HL-60 (cell line): ENCODE measurements at regions not wholly inside any gene's neighbourhood (a gene's known extent, or its start where the extent isn't known, plus 50 kb on each side); places are given as distances from the start of the nearest gene placed in this dataset.

ENCODE experiments used
- DNase-seq, 2 experiments: peaks; one replicate each; pipeline ENCODE4 v3.0.0-alpha.2; 2010 to 2020; ENCODE audit warnings: low read depth in 1 of 2, low spot score in 1 of 2
- H3K27ac ChIP-seq: fragments of 250-450 bp; sonication (Bioruptor Pico); replicated peaks from 2 replicates; pipeline ENCODE4 v1.5.1; 2020; ENCODE audit warnings: mild to moderate bottlenecking, moderate library complexity
- H3K27me3 ChIP-seq: fragments of 250-450 bp; sonication (Bioruptor Pico); 2 replicates; pipeline ENCODE4 v1.5.1; 2021; ENCODE audit warnings: mild to moderate bottlenecking, moderate library complexity; ENCODE audit not compliant: insufficient read depth, poor library complexity, severe bottlenecking
- H3K4me3 ChIP-seq: replicated peaks from 2 replicates; pipeline ENCODE4 v1.5.1; 2011; ENCODE audit warnings: mild to moderate bottlenecking, control low read depth, low read length; ENCODE audit not compliant: insufficient read depth
- GABPA ChIP-seq: IDR thresholded peaks from 2 replicates; pipeline ENCODE4 v1.6.1; 2012; ENCODE audit warnings: low read depth
- POLR2AphosphoS5 ChIP-seq: IDR thresholded peaks from 2 replicates; pipeline ENCODE4 v1.6.1; 2012; ENCODE audit warnings: low read depth
- SPI1 ChIP-seq: IDR thresholded peaks from 2 replicates; pipeline ENCODE4 v1.6.1; 2012; ENCODE audit warnings: low read depth, mild to moderate bottlenecking, borderline replicate concordance
- TF ChIP-seq, protein P1 (sequence below): IDR thresholded peaks from one replicate; pipeline ENCODE4 v1.5.1; 2011; ENCODE audit warnings: low read length, control low read depth, inconsistent platforms; ENCODE audit not compliant: insufficient read depth
- TF ChIP-seq, protein P2 (sequence below): IDR thresholded peaks from 2 replicates; pipeline ENCODE4 v1.6.1; 2012; ENCODE audit warnings: low read depth; ENCODE audit not compliant: insufficient replicate concordance

DNA sequence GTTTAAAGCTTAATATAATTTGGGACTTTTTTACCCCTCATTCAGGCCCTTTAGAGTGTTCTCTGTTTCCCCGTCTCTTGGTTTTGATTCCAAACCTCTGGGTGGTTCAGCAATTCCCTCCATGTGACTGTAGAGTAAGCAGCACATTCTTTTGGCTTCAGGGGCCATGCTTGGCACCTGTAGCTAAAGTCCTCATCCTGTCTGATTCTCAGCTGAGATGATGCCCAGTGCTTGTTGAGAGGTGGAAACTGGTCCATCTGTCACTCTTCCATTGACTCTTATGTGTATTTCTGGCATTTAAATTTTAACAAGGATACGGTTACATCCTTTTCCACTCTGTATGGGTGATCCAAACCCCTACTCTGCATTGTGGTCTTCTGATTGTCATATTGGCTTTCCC, 127.1 kb downstream of the DIO2 start:
- Histone ChIP-seq H3K27ac (no peak overlapping the region), H3K4me3 (no peak overlapping the region), H3K27me3 (no peaks in the 10 kb centered on the region)
- TF ChIP-seq POLR2AphosphoS5 (no peak), GABPA (no peak), SPI1 (no peak)
- TF ChIP-seq, protein P1, sequence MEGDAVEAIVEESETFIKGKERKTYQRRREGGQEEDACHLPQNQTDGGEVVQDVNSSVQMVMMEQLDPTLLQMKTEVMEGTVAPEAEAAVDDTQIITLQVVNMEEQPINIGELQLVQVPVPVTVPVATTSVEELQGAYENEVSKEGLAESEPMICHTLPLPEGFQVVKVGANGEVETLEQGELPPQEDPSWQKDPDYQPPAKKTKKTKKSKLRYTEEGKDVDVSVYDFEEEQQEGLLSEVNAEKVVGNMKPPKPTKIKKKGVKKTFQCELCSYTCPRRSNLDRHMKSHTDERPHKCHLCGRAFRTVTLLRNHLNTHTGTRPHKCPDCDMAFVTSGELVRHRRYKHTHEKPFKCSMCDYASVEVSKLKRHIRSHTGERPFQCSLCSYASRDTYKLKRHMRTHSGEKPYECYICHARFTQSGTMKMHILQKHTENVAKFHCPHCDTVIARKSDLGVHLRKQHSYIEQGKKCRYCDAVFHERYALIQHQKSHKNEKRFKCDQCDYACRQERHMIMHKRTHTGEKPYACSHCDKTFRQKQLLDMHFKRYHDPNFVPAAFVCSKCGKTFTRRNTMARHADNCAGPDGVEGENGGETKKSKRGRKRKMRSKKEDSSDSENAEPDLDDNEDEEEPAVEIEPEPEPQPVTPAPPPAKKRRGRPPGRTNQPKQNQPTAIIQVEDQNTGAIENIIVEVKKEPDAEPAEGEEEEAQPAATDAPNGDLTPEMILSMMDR = no peak
- TF ChIP-seq, protein P2, sequence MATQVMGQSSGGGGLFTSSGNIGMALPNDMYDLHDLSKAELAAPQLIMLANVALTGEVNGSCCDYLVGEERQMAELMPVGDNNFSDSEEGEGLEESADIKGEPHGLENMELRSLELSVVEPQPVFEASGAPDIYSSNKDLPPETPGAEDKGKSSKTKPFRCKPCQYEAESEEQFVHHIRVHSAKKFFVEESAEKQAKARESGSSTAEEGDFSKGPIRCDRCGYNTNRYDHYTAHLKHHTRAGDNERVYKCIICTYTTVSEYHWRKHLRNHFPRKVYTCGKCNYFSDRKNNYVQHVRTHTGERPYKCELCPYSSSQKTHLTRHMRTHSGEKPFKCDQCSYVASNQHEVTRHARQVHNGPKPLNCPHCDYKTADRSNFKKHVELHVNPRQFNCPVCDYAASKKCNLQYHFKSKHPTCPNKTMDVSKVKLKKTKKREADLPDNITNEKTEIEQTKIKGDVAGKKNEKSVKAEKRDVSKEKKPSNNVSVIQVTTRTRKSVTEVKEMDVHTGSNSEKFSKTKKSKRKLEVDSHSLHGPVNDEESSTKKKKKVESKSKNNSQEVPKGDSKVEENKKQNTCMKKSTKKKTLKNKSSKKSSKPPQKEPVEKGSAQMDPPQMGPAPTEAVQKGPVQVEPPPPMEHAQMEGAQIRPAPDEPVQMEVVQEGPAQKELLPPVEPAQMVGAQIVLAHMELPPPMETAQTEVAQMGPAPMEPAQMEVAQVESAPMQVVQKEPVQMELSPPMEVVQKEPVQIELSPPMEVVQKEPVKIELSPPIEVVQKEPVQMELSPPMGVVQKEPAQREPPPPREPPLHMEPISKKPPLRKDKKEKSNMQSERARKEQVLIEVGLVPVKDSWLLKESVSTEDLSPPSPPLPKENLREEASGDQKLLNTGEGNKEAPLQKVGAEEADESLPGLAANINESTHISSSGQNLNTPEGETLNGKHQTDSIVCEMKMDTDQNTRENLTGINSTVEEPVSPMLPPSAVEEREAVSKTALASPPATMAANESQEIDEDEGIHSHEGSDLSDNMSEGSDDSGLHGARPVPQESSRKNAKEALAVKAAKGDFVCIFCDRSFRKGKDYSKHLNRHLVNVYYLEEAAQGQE = no peak
- DNase-seq = no peak

DNA sequence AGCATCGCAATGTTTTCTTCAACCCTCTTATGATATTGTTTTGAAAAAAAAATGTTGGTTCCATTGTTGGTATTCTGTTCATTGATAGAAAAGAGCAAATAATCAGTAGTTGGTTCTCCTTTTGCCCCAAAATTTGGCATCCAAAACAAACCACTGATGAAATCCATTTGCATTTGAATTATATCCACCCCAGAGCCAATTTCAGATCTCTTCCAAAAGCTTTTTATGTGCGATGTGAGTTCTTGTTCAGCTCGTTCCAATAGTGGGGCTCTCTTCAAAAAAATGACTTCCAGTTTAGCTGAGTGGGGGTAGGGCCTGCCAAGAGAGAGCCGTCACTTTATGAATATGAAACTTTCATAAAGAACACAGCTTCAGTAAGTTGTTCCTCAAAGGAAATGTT, 130.7 kb downstream of the DIO2 start:
- Histone ChIP-seq H3K27me3 (no peaks in the 10 kb centered on the region), H3K4me3 (no peak overlapping the region), H3K27ac (no peak overlapping the region)
- TF ChIP-seq POLR2AphosphoS5 (no peak), SPI1 (no peak)
- DNase-seq = no peak

DNA sequence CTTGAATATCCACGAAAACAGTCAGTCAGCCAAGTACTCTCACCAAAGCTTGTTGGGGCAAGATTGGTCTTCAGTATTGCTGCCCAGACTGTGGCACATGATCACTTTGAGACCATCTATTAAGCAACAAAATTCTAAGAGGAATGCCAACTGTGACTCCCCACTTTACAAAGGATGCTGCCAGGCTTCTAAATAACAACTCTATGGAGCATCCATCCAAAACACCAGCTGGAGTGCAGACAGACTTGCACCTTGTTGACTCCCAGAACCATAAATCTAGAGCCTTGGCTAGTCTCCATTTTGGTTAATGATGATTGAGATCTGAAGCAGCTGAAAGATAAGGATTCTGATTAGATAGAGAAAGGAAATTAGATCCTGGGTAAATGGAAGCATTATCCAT, 132.8 kb downstream of the DIO2 start:
- Histone ChIP-seq H3K27ac (no peak overlapping the region), H3K27me3 (no peaks in the 10 kb centered on the region), H3K4me3 (no peak overlapping the region)
- TF ChIP-seq, protein P1 = no peak
- TF ChIP-seq GABPA (no peak), SPI1 (no peak), POLR2AphosphoS5 (no peak)
- TF ChIP-seq, protein P2 = no peak
- DNase-seq = no peak

DNA sequence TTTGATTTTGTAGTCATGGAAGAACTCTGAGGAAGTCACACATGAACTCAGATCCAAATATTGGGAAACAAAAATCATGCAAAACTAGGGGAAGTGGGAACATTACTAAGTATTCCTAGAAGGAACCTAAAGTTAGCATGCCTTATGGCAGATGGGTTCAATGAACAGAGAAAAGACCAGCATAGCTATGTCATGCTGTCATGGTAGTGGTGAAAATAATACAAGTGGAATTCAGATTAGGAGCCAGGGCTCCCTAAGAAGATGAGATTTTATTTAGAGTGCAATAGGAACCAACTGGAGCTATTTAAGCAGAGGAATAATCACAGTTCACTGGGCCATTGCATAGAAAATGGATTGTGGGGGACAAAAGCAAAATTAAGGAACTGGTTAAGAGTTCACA, 134.0 kb downstream of the DIO2 start:
- H3K27ac ChIP-seq = no peak overlapping the region
- no peaks in the 10 kb centered on the region for H3K27me3 ChIP-seq
- DNase-seq = no peak
- no peak overlapping the region for H3K4me3 ChIP-seq
- TF ChIP-seq GABPA (no peak), SPI1 (no peak), POLR2AphosphoS5 (no peak)
- TF ChIP-seq, protein P1 = no peak
- TF ChIP-seq, protein P2 = no peak
